Ovary (tissue), 7 donors: ENCODE measurements at regions not wholly inside any gene's neighbourhood (a gene's known extent, or its start where the extent isn't known, plus 50 kb on each side); places are given as distances from the start of the nearest gene placed in this dataset.

Source experiments
- DNase-seq, 5 donors: peaks; one replicate each; pipeline ENCODE4 v3.0.0-alpha.2; 2019 to 2020
- H3K27ac ChIP-seq, 2 donors: fragments of 200-600 bp; one replicate each; pipeline versions ENCODE4 v1.5.1 to v1.8.0; 2019 to 2022
- H3K27me3 ChIP-seq: fragments of 200-600 bp; one replicate; pipeline ENCODE4 v1.8.0; 2022
- H3K36me3 ChIP-seq: fragments of 200-600 bp; sonication (generic); one replicate; pipeline ENCODE4 v1.5.1; 2019
- H3K4me1 ChIP-seq: one replicate; pipeline ENCODE4 v1.8.1; 2013; ENCODE audit warnings: mild to moderate bottlenecking, moderate library complexity; ENCODE audit not compliant: insufficient read depth
- H3K4me3 ChIP-seq: fragments of 200-600 bp; sonication (generic); one replicate; pipeline ENCODE4 v1.5.1; 2017
- H3K9me3 ChIP-seq, 2 donors: fragments of 200-600 bp in 1 of 2; sonication (generic) in 1 of 2; one replicate each; pipeline versions ENCODE4 v1.5.1 to v1.8.1; 2013 to 2019; ENCODE audit warnings: mild to moderate bottlenecking in 1 of 2, moderate library complexity in 1 of 2
- CTCF ChIP-seq, 3 donors: fragments of 450-650 bp in 2 of 3; fragments of 200-600 bp in 1 of 3; IDR thresholded peaks; one replicate each; pipeline versions ENCODE4 v1.5.1 to v1.8.0; 2016 to 2022; ENCODE audit warnings: antibody characterized with exemption in 3 of 3, mild to moderate bottlenecking in 1 of 3
- EP300 ChIP-seq: sonication (generic); formaldehyde crosslinking; IDR thresholded peaks from one replicate; pipeline ENCODE4 v1.6.1; 2017; ENCODE audit warnings: antibody characterized with exemption
- POLR2A ChIP-seq: fragments of 450-650 bp; IDR thresholded peaks from one replicate; pipeline ENCODE4 v1.6.1; 2017; ENCODE audit warnings: antibody characterized with exemption, mild to moderate bottlenecking, moderate library complexity
- WGBS, 3 donors: extraction: QIAGEN DNeasy Blood & Tissue Kit in 1 of 3; methylation state at CpG; one replicate each; pipeline versions ENCODE4 v1.1.5 to v1.1.7; 2013 to 2017; 5-methylcytosine and 5-hydroxymethylcytosine counted together
- intact Hi-C, 4 donors: fragments of 100-400 bp; cut with DNase I; formaldehyde crosslinking; loops; one replicate each; pipeline versions ENCODE4 v1.11.0 to v1.15.1; 2022 to 2023
- donor health status: DM: no; HTN: no; CAD: no; lungs with moderate emphysema.
- donor health status: DM: no; HTN: no; CAD: no.
- donor health status: Bipolar disorder and iron deficiency.
- donor health status: DM: no; HTN: no; CAD: no.
- donor health status: DM: yes; HTN: yes; CAD: no.

- intact Hi-C loops = no loop called here
- Histone ChIP-seq H3K4me3 (no peak overlapping the region), H3K27ac (no peak overlapping the region), H3K4me1 (no peaks in the 10 kb centered on the region), H3K27me3 (no peaks in the 10 kb centered on the region), H3K36me3 (no peaks in the 10 kb centered on the region), H3K9me3 (no peaks in the 10 kb centered on the region)
- 55 to 67% (median 59%) methylated on average over 2 of the region's 2 CpGs for WGBS, 3 donors
- no peak for DNase-seq
- TF ChIP-seq POLR2A (no peak), CTCF (IDR thresholded peaks at IDR 0.05) (no peak), EP300 (no peak)
Measured at GRCh38 chr5:62002436-62002835, 303.6 kb upstream of the KIF2A start.

GRCh38 chr5:62005551-62005950 is 300.5 kb upstream of the KIF2A start:
- 92 to 95% (median 93%) methylated on average over 2 of the region's 2 CpGs for WGBS, 3 donors
- H3K4me3 ChIP-seq = no peak overlapping the region
- DNase-seq = no peak
- TF ChIP-seq POLR2A (no peak), EP300 (no peak), CTCF (IDR thresholded peaks at IDR 0.05) (no peak)
- H3K4me1 ChIP-seq = no peaks in the 10 kb centered on the region
- H3K9me3 ChIP-seq = no peaks in the 10 kb centered on the region
- H3K36me3 ChIP-seq = no peaks in the 10 kb centered on the region
- H3K27ac ChIP-seq = no peak overlapping the region
- intact Hi-C loops = no loop called here
- no peaks in the 10 kb centered on the region for H3K27me3 ChIP-seq

GRCh38 chr5:62007457-62007856 is 298.5 kb upstream of the KIF2A start:
- WGBS, 3 donors = 68 to 81% (median 74%) methylated on average over 3 of the region's 3 CpGs
- no peaks in the 10 kb centered on the region for H3K36me3 ChIP-seq
- H3K27ac ChIP-seq = no peak overlapping the region
- no peak for DNase-seq
- no peaks in the 10 kb centered on the region for H3K9me3 ChIP-seq
- H3K4me3 ChIP-seq = no peak overlapping the region
- no peaks in the 10 kb centered on the region for H3K4me1 ChIP-seq
- intact Hi-C loops = no loop called here
- TF ChIP-seq EP300 = no peak
- TF ChIP-seq POLR2A = no peak
- TF ChIP-seq CTCF (IDR thresholded peaks at IDR 0.05) = no peak
- no peaks in the 10 kb centered on the region for H3K27me3 ChIP-seq

GRCh38 chr5:62011089-62011664 is 294.8 kb upstream of the KIF2A start:
- DNase-seq = no peak
- intact Hi-C loops = no loop called here
- Histone ChIP-seq H3K9me3 (no peaks in the 10 kb centered on the region), H3K27ac (no peak overlapping the region), H3K4me3 (no peak overlapping the region), H3K27me3 (no peaks in the 10 kb centered on the region), H3K36me3 (no peaks in the 10 kb centered on the region), H3K4me1 (no peaks in the 10 kb centered on the region)
- WGBS, 3 donors = 60 to 80% (median 76%) methylated on average over 5 of the region's 5 CpGs
- no peak for TF ChIP-seq CTCF (IDR thresholded peaks at IDR 0.05)
- TF ChIP-seq EP300 = no peak
- no peak for TF ChIP-seq POLR2A
